Glutamatergic neuron (in vitro differentiated cells): ENCODE measurements at regions not wholly inside any gene's neighbourhood (a gene's known extent, or its start where the extent isn't known, plus 50 kb on each side); places are given as distances from the start of the nearest gene placed in this dataset.

ENCODE experiments used
- DNase-seq: peaks from one replicate; pipeline ENCODE4 v3.0.0; 2022
- H3K27ac Mint-ChIP-seq: one replicate; pipeline ENCODE4 v1.8.0; 2020; ENCODE audit warnings: mild to moderate bottlenecking, mixed read lengths, inconsistent platforms; ENCODE audit not compliant: unreplicated experiment
- H3K27me3 Mint-ChIP-seq: one replicate; pipeline ENCODE4 v1.8.0; 2020; ENCODE audit warnings: mild to moderate bottlenecking, moderate library complexity, mixed read lengths, inconsistent platforms; ENCODE audit not compliant: unreplicated experiment
- H3K36me3 Mint-ChIP-seq: one replicate; pipeline ENCODE4 v1.8.0; 2020; ENCODE audit warnings: mild to moderate bottlenecking, mixed read lengths, inconsistent platforms; ENCODE audit not compliant: unreplicated experiment
- H3K4me1 Mint-ChIP-seq: one replicate; pipeline ENCODE4 v1.8.0; 2020; ENCODE audit warnings: mild to moderate bottlenecking, low read depth, mixed read lengths, inconsistent platforms; ENCODE audit not compliant: unreplicated experiment
- H3K4me3 Mint-ChIP-seq: one replicate; pipeline ENCODE4 v1.8.0; 2020; ENCODE audit warnings: mild to moderate bottlenecking, mixed read lengths, inconsistent platforms; ENCODE audit not compliant: unreplicated experiment
- H3K9me3 Mint-ChIP-seq: one replicate; pipeline ENCODE4 v1.8.0; 2020; ENCODE audit warnings: mild to moderate bottlenecking, moderate library complexity, mixed read lengths, inconsistent platforms; ENCODE audit not compliant: unreplicated experiment
- TF ChIP-seq, protein P1 (sequence below): fragments of 200-600 bp; sonication (generic); IDR thresholded peaks from one replicate; pipeline ENCODE4 v1.5.0; 2021; ENCODE audit not compliant: partially characterized antibody, unreplicated experiment

DNA sequence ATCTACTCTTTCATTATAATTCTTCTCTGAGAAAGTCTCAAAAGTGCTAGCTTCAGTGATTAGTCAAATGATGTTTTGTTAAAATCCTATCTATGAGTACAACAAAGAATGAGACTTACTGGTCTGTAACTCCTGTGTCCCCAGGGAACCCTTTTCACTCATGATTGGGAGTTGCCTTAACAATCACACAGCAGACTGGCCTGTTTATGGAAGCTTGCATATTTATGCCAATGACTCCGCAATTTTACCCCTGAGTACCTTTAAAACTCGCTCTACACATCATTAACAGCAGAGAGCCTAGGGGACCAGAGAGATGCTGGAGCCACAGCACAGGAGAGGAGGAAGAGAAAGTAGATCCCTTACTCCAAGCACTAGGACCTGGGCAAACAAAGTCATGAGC, 628.1 kb downstream of the IGSF11 start:
- TF ChIP-seq, protein P1, sequence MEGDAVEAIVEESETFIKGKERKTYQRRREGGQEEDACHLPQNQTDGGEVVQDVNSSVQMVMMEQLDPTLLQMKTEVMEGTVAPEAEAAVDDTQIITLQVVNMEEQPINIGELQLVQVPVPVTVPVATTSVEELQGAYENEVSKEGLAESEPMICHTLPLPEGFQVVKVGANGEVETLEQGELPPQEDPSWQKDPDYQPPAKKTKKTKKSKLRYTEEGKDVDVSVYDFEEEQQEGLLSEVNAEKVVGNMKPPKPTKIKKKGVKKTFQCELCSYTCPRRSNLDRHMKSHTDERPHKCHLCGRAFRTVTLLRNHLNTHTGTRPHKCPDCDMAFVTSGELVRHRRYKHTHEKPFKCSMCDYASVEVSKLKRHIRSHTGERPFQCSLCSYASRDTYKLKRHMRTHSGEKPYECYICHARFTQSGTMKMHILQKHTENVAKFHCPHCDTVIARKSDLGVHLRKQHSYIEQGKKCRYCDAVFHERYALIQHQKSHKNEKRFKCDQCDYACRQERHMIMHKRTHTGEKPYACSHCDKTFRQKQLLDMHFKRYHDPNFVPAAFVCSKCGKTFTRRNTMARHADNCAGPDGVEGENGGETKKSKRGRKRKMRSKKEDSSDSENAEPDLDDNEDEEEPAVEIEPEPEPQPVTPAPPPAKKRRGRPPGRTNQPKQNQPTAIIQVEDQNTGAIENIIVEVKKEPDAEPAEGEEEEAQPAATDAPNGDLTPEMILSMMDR, result no peak
- H3K27ac Mint-ChIP-seq, result no peak overlapping the region
- DNase-seq, result no peak
- no peaks in the 10 kb centered on the region for H3K36me3 Mint-ChIP-seq
- H3K27me3 Mint-ChIP-seq, result peaks cover 2% of the 10 kb centered on the region
- H3K4me3 Mint-ChIP-seq, result no peak overlapping the region
- H3K9me3 Mint-ChIP-seq, result no peaks in the 10 kb centered on the region
- no peaks in the 10 kb centered on the region for H3K4me1 Mint-ChIP-seq

DNA sequence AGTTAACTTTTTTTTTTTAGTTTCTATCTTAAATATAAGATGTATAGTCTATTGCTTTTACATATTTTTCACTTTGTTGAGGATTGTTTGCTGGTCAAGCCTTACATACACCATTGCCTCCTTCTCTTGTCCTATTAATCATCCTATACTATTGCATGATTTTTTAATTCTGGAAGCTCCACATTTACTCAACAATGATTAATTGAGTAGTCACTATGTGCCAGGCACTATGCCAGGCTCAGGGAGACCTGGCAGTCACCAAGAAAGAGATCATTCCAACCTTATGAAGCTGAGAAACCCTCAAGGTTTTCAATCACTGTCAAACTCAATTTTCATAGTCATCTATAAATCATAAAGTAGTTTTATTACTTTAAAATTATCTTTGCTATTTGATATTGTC, 626.2 kb downstream of the IGSF11 start:
- no peak overlapping the region for H3K4me3 Mint-ChIP-seq
- TF ChIP-seq, protein P1, result no peak
- peaks cover 2% of the 10 kb centered on the region for H3K27me3 Mint-ChIP-seq
- DNase-seq, result no peak
- no peak overlapping the region for H3K27ac Mint-ChIP-seq
- no peaks in the 10 kb centered on the region for H3K4me1 Mint-ChIP-seq
- no peaks in the 10 kb centered on the region for H3K36me3 Mint-ChIP-seq
- H3K9me3 Mint-ChIP-seq, result no peaks in the 10 kb centered on the region

DNA sequence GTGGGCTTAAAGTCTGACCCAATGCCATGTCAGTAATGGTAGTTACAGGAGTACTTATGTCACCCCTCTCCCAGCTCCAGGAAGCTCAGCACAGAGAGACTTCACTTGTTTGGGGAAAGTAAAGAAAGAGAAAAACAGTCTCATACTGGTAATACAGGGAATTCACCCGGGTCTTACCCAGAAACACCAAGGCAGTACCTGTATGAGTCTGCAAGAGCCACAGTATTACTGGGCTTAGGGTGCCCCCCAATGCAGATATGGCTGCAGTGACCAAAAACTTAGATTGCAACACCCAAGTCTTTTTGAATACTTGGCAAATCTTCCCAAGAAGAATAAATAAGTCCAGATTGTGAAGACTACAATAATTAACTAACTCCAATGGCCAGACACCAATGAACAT, 622.1 kb downstream of the IGSF11 start:
- TF ChIP-seq, protein P1, result no peak
- Mint-ChIP-seq H3K9me3 (no peaks in the 10 kb centered on the region), H3K4me3 (no peak overlapping the region), H3K27me3 (no peaks in the 10 kb centered on the region), H3K27ac (no peak overlapping the region), H3K36me3 (no peaks in the 10 kb centered on the region), H3K4me1 (no peaks in the 10 kb centered on the region)
- no peak for DNase-seq

- Mint-ChIP-seq H3K27ac (no peak overlapping the region), H3K4me3 (no peak overlapping the region), H3K36me3 (no peaks in the 10 kb centered on the region), H3K27me3 (peaks cover 2% of the 10 kb centered on the region), H3K9me3 (no peaks in the 10 kb centered on the region), H3K4me1 (no peaks in the 10 kb centered on the region)
- TF ChIP-seq, protein P1, result no peak
- DNase-seq, result no peak
Observed at GRCh38 chr3:118425272-118425837, 609.3 kb downstream of the IGSF11 start.

DNA sequence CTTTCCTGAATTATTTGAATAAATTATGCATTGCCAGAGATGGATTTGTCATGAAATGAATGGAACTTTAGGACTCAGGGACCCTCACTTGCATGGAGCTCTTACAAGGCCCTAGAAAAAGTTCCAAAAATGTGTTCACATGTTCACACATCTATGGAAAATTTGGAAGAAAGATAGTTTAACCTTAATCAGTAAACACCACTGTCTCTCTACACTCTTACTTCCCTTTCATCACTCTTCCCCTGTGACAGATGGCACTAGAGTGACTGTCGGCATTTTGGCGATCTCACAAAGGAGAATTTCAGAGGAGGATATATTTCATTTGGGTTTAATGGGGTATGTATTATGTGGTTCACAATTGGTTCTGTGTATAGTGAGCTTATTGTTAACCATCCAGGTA, 600.8 kb downstream of the IGSF11 start:
- Mint-ChIP-seq H3K27me3 (no peaks in the 10 kb centered on the region), H3K9me3 (peaks cover 2% of the 10 kb centered on the region), H3K4me1 (peaks cover 4% of the 10 kb centered on the region), H3K36me3 (no peaks in the 10 kb centered on the region), H3K27ac (no peak overlapping the region), H3K4me3 (no peak overlapping the region)
- TF ChIP-seq, protein P1, result no peak
- no peak for DNase-seq
